PC-3 (cell line): ENCODE measurements at regions not wholly inside any gene's neighbourhood (a gene's known extent, or its start where the extent isn't known, plus 50 kb on each side); places are given as distances from the start of the nearest gene placed in this dataset.

Source experiments
- CTCF ChIP-seq: fragments of 300-600 bp; sonication (generic); conservative IDR thresholded peaks from 2 replicates; pipeline ENCODE4 v1.5.1; 2017; ENCODE audit warnings: antibody characterized with exemption, low read depth, mild to moderate bottlenecking, low read length
- EZH2phosphoT487 ChIP-seq: fragments of 300-600 bp; sonication (generic); IDR thresholded peaks from 2 replicates; pipeline ENCODE4 v1.6.1; 2018; ENCODE audit warnings: mild to moderate bottlenecking, antibody characterized with exemption, low read length, borderline replicate concordance

- TF ChIP-seq CTCF (no peak), EZH2phosphoT487 (no peak)
Measured at GRCh38 chr14:87725318-87725717, 267.7 kb downstream of the GALC start.
